Activated CD8-positive, alpha-beta T cell treated with anti-CD3 and anti-CD28 coated beads for 36 hours (primary cell): ENCODE measurements at regions not wholly inside any gene's neighbourhood (a gene's known extent, or its start where the extent isn't known, plus 50 kb on each side); places are given as distances from the start of the nearest gene placed in this dataset.

Experiments
- ATAC-seq: fragments of 200-7000 bp; cut with Tn5 transposase; one replicate; pipeline ENCODE4 v1.10.0; 2021; ENCODE audit warnings: mild to moderate bottlenecking, moderate library complexity
- CTCF ChIA-PET: fragments of 350-600 bp; sonication (Branson Sonifier 250); formaldehyde crosslinking; loops from one replicate; lab custom pipeline; 2021; ENCODE audit warnings: antibody characterized with exemption; lab: Charles Lee
- POLR2A ChIA-PET: fragments of 350-600 bp; sonication (Branson Sonifier 250); formaldehyde crosslinking; loops from one replicate; lab custom pipeline; 2021; ENCODE audit warnings: antibody characterized with exemption; lab: Charles Lee
- DNase-seq: peaks from one replicate; pipeline ENCODE4 v3.0.0-alpha.2; 2020
- H3K27ac Mint-ChIP-seq: one replicate; pipeline ENCODE4 v1.8.0; 2021; ENCODE audit warnings: mild to moderate bottlenecking, mixed read lengths
- H3K27me3 Mint-ChIP-seq: one replicate; pipeline ENCODE4 v1.8.0; 2021; ENCODE audit warnings: mixed read lengths
- H3K36me3 Mint-ChIP-seq: one replicate; pipeline ENCODE4 v1.8.0; 2021; ENCODE audit warnings: low read depth, mixed read lengths
- H3K4me1 Mint-ChIP-seq: one replicate; pipeline ENCODE4 v1.8.0; 2021; ENCODE audit warnings: low read depth, mixed read lengths
- H3K4me3 Mint-ChIP-seq: one replicate; pipeline ENCODE4 v1.8.0; 2021; ENCODE audit warnings: mild to moderate bottlenecking, moderate library complexity, mixed read lengths
- H3K9me3 Mint-ChIP-seq: one replicate; pipeline ENCODE4 v1.8.0; 2021; ENCODE audit warnings: mixed read lengths
- CTCF ChIP-seq: fragments of 200-600 bp; IDR thresholded peaks from one replicate; pipeline ENCODE4 v1.8.0; 2022; ENCODE audit warnings: antibody characterized with exemption, mild to moderate bottlenecking
- intact Hi-C: fragments of 100-400 bp; cut with micrococcal nuclease; formaldehyde crosslinking; loops from one replicate; pipeline ENCODE4 v1.10.0; 2022

- DNase-seq (peak; percentile 73), ATAC-seq (peak; percentile 78)
- H3K4me3 Mint-ChIP-seq, result no peak overlapping the region
- H3K27ac Mint-ChIP-seq, result peak overlapping the region; percentile 62
- no peaks in the 10 kb centered on the region for H3K9me3 Mint-ChIP-seq
- ChIA-PET CTCF (interaction anchor here (1.0 to 2.3 kb wide), 5 partner anchors 8 to 44 kb away, joined by 3 to 6 read pairs (median 5); no protein-coding TSS in a partner anchor), POLR2A (interaction anchor here (0.7 to 0.9 kb wide), 3 partner anchors 8 to 43 kb away, joined by 3 to 4 read pairs (median 4); no protein-coding TSS in a partner anchor)
- no peaks in the 10 kb centered on the region for H3K36me3 Mint-ChIP-seq
- no peak for TF ChIP-seq CTCF
- intact Hi-C loops, result no loop called here
- H3K4me1 Mint-ChIP-seq, result peaks cover 37% of the 10 kb centered on the region
- no peaks in the 10 kb centered on the region for H3K27me3 Mint-ChIP-seq
These were observed 142.7 kb downstream of the C5orf15 start for GRCh38 chr5:133825631-133826289.

- intact Hi-C loops, result no loop called here
- Mint-ChIP-seq H3K4me3 (no peak overlapping the region), H3K4me1 (peaks cover 43% of the 10 kb centered on the region), H3K27ac (peak overlapping the region; percentile 55), H3K36me3 (no peaks in the 10 kb centered on the region), H3K9me3 (no peaks in the 10 kb centered on the region), H3K27me3 (peaks cover 1% of the 10 kb centered on the region)
- peak; percentile 80 for ATAC-seq
- DNase-seq, result peak; percentile 72
- CTCF ChIA-PET, result interaction anchor here (1.0 to 2.3 kb wide), 4 partner anchors 9 to 45 kb away, joined by 3 to 6 read pairs (median 4); no protein-coding TSS in a partner anchor
- POLR2A ChIA-PET, result interaction anchor here (0.7 to 1.2 kb wide), 4 partner anchors 9 to 403 kb away, joined by 3 to 4 read pairs (median 3); no protein-coding TSS in a partner anchor
- TF ChIP-seq CTCF, result no peak
These were observed 143.7 kb downstream of the C5orf15 start for GRCh38 chr5:133824661-133825254.

GRCh38 chr5:133821889-133822288 lies 146.5 kb downstream of the C5orf15 start:
- no peak overlapping the region for H3K27ac Mint-ChIP-seq
- no peaks in the 10 kb centered on the region for H3K9me3 Mint-ChIP-seq
- DNase-seq (no peak), ATAC-seq (no peak)
- no peak for TF ChIP-seq CTCF
- H3K4me3 Mint-ChIP-seq, result no peak overlapping the region
- H3K4me1 Mint-ChIP-seq, result peaks cover 47% of the 10 kb centered on the region
- H3K36me3 Mint-ChIP-seq, result no peaks in the 10 kb centered on the region
- CTCF ChIA-PET, result interaction anchor here (0.8 to 1.4 kb wide), 2 partner anchors 24 to 29 kb away, joined by 3 read pairs; no protein-coding TSS in a partner anchor
- POLR2A ChIA-PET, result no interaction called here
- intact Hi-C loops, result no loop called here
- peaks cover 1% of the 10 kb centered on the region for H3K27me3 Mint-ChIP-seq

GRCh38 chr5:133821311-133821741 lies 147.1 kb downstream of the C5orf15 start:
- H3K4me3 Mint-ChIP-seq, result no peak overlapping the region
- no peaks in the 10 kb centered on the region for H3K9me3 Mint-ChIP-seq
- H3K4me1 Mint-ChIP-seq, result peaks cover 43% of the 10 kb centered on the region
- ChIA-PET POLR2A (interaction anchor here (1.5 kb wide), 1 partner anchor 14 kb away, joined by 3 read pairs; no protein-coding TSS in a partner anchor), CTCF (interaction anchor here (0.8 to 1.4 kb wide), 2 partner anchors 29 to 48 kb away, joined by 3 to 6 read pairs; no protein-coding TSS in a partner anchor)
- H3K27ac Mint-ChIP-seq, result no peak overlapping the region
- H3K36me3 Mint-ChIP-seq, result no peaks in the 10 kb centered on the region
- no peak for ATAC-seq
- intact Hi-C loops, result no loop called here
- H3K27me3 Mint-ChIP-seq, result peaks cover 1% of the 10 kb centered on the region
- no peak for TF ChIP-seq CTCF
- DNase-seq, result no peak
